HG03039 (cell line): ENCODE measurements at regions not wholly inside any gene's neighbourhood (a gene's known extent, or its start where the extent isn't known, plus 50 kb on each side); places are given as distances from the start of the nearest gene placed in this dataset.
A peak's percentile ranks its signal among the peaks of the same experiment; 100 is the strongest.

Experiments
- ATAC-seq: cut with Tn5 transposase; IDR thresholded peaks from one replicate; pipeline ENCODE4 v1.9.1; 2021; ENCODE audit warnings: mild to moderate bottlenecking, moderate library complexity; ENCODE audit not compliant: unreplicated experiment

DNA sequence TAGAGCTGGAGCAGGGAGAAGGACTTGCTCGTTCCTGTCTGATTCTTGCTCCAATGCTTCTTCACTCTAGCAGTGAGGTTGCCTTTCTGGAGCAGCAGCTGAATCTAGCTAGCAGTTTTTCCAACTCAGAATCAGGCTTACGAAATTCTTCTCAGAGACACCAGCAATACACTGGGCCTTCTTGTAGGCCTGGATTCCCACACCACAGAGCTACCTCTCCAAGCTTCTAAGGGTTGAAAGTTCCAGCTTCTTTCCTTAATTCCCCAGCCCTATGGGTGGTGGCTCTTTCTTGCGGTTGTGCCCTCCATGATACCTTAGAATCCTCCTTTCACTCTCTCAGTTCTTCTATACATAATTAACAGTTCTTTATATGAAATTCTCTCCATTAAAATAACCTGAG lies 586.6 kb downstream of the INHBA start:
- no peak for ATAC-seq

- no peak for ATAC-seq
Observed at GRCh38 chr7:41114691-41115090, 588.2 kb downstream of the INHBA start.

DNA sequence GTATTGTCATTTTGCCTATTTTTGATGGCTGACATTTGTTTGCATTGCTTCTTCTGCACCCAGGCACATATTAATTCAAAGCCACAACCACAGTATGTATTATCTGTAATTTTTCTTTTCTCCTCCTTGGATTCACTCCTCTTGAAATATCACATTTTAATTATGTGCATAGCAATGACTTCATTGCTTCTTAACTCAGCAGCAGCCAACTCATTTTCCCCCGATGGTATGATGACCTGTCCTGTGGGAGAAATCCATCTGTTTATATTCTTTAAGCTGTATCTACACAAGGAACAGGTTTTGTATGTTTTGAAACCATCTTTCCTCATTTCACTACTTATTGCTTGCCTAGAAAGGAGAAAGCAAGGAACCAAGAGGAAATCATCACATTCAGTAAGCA lies 588.8 kb downstream of the INHBA start:
- ATAC-seq: no peak

- no peak for ATAC-seq
Observed at GRCh38 chr7:41113719-41114118, 589.2 kb downstream of the INHBA start.

- no peak for ATAC-seq
Observed at GRCh38 chr7:41110186-41110585, 592.7 kb downstream of the INHBA start.

- ATAC-seq: no peak
Observed at GRCh38 chr7:41108821-41109220, 594.1 kb downstream of the INHBA start.

DNA sequence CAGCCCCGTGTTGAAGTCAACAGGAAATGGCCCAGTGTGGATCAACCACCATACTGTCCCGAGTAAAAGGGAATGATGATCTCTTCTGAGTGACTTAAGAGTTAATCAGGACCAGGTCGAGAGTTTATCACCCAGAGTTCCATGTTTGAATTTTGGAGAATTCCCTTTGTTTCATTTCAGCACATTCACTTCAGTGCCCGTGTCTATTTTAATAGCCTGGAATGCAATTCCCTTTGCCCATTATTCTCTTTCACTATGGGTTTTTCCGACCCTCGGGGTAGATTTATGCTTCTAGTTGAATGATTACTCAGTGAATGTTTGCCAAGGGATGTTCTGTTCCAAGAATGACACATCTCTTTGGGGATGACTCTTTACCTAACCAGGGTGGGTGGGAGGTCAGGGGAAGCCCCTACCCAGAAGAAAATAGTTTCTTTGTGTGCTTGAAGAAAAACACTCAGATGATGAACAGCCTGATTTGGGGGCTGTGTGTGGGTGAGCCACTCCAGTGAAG lies 594.9 kb downstream of the INHBA start:
- peak; percentile 37 for ATAC-seq

DNA sequence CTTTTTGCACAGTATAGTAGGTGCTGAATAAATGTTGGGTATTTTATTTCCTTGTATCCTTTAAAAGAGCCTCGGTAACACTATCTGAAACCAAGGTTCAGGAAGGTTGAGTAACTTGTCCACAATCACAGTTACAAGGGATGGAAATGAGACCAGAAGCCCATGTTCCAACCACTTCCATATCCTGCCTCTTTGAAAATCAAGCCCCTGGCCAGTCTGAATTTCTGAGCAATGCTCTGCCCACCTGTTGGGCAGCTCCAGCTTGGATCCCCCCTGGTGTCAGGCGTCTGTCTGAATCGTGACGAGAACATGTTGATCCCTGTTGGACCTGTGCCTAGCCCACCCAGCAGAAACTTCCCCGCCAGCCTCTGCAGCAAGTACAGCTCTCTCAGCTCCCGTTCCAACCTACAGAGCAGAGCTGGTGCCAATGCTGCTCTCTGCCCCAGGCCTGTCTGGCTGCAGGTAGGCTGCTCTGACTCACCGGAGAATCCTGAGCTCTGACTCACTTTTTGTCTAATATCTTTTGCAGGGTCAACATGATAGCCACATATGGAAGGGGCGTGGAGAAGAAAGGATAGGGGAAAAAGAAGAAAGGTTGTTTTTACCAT lies 595.5 kb downstream of the INHBA start:
- ATAC-seq: no peak

DNA sequence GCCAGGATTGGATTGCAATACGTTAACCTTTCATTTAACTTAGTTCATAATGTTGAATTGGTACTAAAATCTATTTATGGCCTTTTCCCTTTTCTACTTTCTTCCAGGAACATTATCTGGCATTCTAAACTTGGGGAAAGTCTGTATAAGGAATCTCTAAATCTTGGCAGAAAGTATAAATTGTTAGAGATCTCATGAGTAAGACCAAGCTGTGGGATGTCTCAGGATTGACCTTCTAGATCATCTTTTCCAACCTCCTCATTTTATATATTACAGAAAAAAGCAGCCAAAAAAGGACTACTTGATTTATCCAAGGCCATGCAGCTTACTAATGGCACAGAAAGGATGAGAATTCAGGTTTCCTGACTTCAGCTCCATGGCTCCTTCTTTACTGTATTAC lies 598.3 kb downstream of the INHBA start:
- ATAC-seq: no peak

DNA sequence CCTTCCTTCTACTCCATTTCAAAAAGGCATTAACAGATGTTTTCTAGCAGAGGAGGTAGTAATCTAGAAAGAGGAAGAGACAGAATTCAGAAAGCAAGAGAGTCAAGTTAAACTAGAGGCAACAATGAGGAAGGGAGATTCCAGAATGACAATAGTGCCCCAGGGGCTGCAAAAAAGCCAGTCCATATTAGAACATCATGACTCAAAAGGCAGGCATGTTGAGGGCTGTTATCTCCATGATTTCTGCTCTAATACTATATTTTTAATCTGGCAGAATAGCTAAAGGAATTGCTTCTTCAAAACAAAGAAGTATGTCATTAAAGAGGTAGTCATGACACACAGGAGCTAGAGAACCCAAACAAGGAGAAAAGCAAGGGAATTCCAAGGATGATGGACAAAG lies 599.6 kb downstream of the INHBA start:
- peak; percentile 67 for ATAC-seq

DNA sequence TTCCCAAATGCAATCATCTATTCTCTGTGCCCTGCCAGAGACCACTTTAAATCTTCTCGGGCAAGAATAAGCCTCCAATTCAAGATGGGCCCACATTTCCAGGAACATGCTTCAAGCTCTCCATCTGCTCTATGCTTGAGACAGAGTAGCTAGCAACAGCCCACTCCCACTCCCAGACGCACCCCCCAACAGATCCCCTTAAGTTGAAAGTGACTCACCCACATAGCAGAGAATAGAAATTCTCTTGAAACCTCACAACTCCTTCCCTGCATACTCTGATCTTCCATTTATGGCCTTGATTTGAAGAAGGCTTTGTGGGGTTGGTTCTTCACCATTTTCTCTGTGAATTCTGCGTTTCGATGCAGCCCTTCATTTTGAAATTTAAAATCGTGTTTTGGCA lies 604.0 kb downstream of the INHBA start:
- no peak for ATAC-seq

DNA sequence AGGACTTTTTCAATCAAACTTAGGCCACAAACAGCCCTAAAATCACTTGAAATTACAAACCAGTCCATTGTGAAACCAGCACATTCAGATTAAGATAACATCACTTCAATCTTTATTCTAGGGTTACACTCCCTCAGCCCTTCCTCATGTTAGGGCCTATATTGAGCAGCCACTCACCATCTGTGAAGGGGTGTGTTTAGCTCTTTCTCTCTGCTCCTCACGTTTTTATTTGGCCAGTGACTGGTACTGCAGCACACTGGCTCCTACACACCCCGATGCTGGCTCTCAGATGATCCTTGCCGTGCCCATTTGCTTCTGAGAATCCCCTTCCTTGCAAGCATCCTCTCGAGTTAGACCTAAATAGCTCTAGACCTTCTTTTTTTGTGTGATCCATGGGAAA lies 604.5 kb downstream of the INHBA start:
- ATAC-seq: no peak

DNA sequence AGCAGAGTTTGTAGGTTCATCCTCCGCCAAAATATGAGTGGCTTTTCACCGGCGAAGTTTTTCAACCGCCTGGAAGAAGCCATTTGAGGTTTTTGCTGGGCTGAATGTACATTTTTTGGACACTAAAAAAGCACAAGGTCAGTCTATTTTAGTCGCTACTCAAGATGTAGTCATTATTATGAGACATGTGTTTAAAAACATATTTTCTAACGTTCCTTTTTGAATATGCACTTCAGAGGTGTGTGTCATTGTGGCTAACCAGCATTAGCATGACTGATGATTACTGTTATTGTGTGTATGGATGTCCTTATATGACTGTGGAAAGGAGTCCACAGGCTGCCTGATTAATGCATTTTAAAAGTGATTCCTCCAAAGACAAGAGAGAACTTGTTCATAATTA lies 605.4 kb downstream of the INHBA start:
- ATAC-seq: no peak

DNA sequence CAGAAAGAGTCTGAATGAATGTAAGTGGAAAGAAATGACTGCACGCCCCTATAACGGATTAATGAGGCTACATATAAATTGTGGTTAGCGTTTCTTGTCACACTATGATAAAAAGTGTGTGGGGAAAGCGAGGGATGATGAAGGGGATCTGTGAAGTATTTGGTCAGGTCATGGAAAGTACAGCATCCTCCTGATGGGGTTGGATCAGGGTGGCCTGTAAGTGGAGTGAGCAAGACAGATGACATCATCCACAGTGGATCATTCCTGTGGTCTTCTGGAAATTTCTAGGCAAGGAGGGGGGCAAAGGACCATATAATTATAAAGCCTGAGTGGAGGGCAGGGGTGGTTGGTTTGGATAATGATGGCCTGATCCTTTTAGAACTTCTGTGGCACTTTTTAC lies 606.0 kb downstream of the INHBA start:
- no peak for ATAC-seq

- no peak for ATAC-seq
Observed at GRCh38 chr7:41093141-41093540, 609.7 kb downstream of the INHBA start.

- ATAC-seq: no peak
Observed at GRCh38 chr7:41085244-41085643, 617.6 kb downstream of the INHBA start.

GRCh38 chr7:41084381-41084780 lies 618.5 kb downstream of the INHBA start:
- ATAC-seq: no peak

GRCh38 chr7:41069635-41070034 lies 633.3 kb downstream of the INHBA start:
- ATAC-seq: no peak

GRCh38 chr7:41067576-41067975 lies 635.3 kb downstream of the INHBA start:
- ATAC-seq: no peak

DNA sequence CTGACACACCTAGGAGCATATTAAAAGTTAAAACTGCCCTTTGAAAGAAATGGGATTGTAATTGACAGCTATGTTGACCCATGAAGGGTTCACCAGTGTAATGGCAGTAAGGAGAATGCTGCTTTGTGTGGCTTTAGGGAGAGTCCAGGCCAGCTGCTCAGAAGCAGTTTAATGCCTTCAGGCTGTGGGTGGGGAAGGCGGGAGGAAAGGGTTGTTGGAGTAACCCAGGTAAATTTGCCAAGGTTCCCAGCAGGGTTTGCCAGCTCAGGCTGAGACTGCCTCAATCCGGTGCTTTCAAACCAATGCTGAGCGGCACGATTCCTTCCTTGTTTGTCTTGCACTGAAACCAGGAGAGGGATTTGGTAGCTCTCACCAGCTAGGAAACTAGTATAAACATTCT lies 637.2 kb downstream of the INHBA start:
- no peak for ATAC-seq

DNA sequence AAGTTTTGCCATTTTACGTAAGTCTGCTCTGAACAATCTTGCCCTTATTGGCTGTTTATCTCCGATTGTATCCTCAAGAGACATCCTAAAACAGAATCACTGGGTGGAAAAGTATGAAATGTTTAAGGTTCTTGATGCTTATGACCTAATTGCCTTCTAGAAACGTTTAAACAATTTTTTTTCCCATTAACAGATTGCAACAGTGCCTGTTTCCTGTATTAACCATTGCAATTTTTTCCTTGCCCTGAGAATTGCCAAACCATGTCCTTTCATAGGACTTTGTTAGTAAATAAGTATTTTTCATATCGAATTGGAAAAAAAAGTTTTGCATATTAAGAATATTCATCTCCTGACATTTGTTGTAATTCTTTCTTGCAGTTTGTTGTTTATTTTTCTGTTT lies 639.8 kb downstream of the INHBA start:
- ATAC-seq: no peak

DNA sequence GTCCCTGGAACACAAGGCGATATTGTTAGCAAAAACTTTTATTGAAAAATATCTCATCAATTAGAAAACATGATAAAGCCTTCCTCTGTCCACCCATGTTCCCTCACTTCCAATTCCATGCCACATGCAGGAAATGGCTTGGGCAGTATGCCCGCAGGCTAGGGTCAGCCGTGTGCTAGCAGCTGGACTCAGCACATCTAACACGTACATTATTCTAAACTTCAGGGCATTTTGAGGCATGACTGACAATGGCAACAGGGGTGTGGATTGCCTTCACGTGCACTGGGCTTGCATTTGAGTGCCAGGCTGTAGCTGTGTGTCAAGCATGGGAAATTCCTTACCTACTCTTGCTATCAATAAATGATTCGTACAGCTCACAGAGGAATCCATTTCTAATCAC lies 642.1 kb downstream of the INHBA start:
- no peak for ATAC-seq

- ATAC-seq: no peak
Observed at GRCh38 chr7:41059796-41060195, 643.1 kb downstream of the INHBA start.
